Skeletal muscle tissue (tissue), 3 donors: ENCODE measurements at regions not wholly inside any gene's neighbourhood (a gene's known extent, or its start where the extent isn't known, plus 50 kb on each side); places are given as distances from the start of the nearest gene placed in this dataset.

Experiments
- H3K27ac ChIP-seq: one replicate; pipeline ENCODE4 v1.7.0; 2013; ENCODE audit warnings: mild to moderate bottlenecking, low read depth, low read length, inconsistent platforms
- H3K27me3 ChIP-seq, 3 donors: one replicate each; pipeline ENCODE4 v1.7.0; 2013; ENCODE audit warnings: low read length in 3 of 3; ENCODE audit not compliant: control insufficient read depth in 3 of 3, insufficient read depth in 3 of 3
- H3K36me3 ChIP-seq, 3 donors: one replicate each; pipeline ENCODE4 v1.7.0; 2013; ENCODE audit warnings: low read length in 3 of 3; ENCODE audit not compliant: control insufficient read depth in 3 of 3, insufficient read depth in 3 of 3
- H3K4me1 ChIP-seq, 3 donors: one replicate each; pipeline ENCODE4 v1.7.0; 2013; ENCODE audit warnings: low read length in 3 of 3, mild to moderate bottlenecking in 3 of 3; ENCODE audit not compliant: control insufficient read depth in 3 of 3, insufficient read depth in 3 of 3
- H3K4me3 ChIP-seq, 3 donors: one replicate each; pipeline ENCODE4 v1.7.0; 2013; ENCODE audit warnings: low read length in 3 of 3
- H3K9ac ChIP-seq, 3 donors: one replicate each; pipeline ENCODE4 v1.7.0; 2013; ENCODE audit warnings: low read length in 3 of 3, mild to moderate bottlenecking in 3 of 3, moderate library complexity in 2 of 3, low read depth in 1 of 3
- H3K9me3 ChIP-seq, 3 donors: one replicate each; pipeline ENCODE4 v1.7.0; 2013; ENCODE audit warnings: low read length in 3 of 3; ENCODE audit not compliant: control insufficient read depth in 3 of 3
- donor health status: Osteomylitis.

DNA sequence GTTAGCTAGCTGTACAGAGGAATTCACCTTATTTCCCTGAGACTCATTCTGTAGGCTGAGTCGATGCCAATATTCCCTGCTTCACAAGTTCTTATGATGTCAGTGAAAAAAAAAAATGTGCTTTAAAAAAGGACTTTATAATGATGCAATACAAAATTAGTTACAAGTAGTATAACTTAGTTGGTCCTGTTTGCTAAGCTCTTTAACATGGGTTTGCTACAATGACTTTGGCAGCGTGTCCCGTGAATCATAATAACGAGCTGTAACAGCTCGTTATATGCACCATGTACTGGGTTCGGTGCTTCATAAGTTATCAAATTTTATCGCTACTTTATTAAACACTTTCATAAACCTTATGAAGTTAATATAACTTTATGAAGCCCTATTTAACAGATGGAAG, 349.7 kb downstream of the LMX1A start:
- no peaks in the 10 kb centered on the region for H3K4me1 ChIP-seq

DNA sequence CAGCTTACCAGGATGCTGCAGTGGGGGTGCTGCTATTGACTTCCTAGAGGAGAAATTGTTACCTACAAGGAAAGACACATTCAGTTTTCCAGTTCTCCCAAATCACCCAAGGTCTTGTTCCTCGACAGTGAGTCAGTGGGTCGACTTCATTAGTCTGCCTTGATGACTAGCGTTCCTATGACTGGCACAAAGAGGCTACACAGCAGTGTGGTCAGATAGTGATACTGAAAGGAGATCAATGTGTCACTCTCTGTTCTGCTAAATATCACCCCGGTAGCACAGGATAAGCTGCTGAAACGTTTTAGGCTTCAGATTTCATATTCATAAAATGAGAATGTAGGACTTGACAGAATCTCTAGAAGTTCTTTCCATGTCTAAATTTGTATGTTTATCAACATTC, 357.4 kb downstream of the LMX1A start:
- H3K36me3 ChIP-seq, result no peaks in the 10 kb centered on the region
- H3K4me3 ChIP-seq, result no peak overlapping the region
- H3K27me3 ChIP-seq, result no peaks in the 10 kb centered on the region
- H3K9ac ChIP-seq, result no peak overlapping the region
- no peaks in the 10 kb centered on the region for H3K4me1 ChIP-seq
- no peaks in the 10 kb centered on the region for H3K9me3 ChIP-seq
- H3K27ac ChIP-seq, result no peak overlapping the region

More for the DNA sequence above, 349.7 kb downstream of the LMX1A start:
- no peak overlapping the region for H3K4me3 ChIP-seq
- no peak overlapping the region for H3K27ac ChIP-seq
- H3K36me3 ChIP-seq, result no peaks in the 10 kb centered on the region
- H3K27me3 ChIP-seq, result no peaks in the 10 kb centered on the region
- H3K9ac ChIP-seq, result no peak overlapping the region
- H3K9me3 ChIP-seq, result no peaks in the 10 kb centered on the region

DNA sequence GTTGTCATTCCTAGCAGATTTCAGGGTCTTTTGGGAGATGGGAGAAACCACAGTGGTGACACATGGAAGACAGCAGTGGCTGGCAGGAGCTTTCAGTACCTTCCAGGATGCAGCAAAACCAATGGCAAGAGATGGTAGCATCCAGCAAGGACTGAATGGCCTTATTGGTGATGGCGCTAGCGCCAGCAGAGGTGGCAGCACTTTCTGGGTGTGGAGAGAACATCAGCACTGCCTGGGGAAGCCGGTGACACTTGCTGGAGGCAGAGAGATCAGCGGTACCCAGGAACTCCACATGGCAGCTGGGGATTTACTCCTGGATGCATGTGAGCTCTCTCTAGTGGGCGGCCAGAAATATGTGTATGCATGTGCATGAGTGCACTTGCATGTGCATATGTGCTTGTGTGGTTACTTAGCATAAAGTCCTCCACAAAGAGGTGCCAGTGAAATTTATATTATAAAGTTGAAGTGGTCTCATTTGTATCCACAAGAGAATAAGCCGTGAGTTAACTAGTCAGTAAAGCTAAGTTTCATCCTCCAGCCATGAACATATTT, 364.7 kb downstream of the LMX1A start:
- no peak overlapping the region for H3K27ac ChIP-seq

DNA sequence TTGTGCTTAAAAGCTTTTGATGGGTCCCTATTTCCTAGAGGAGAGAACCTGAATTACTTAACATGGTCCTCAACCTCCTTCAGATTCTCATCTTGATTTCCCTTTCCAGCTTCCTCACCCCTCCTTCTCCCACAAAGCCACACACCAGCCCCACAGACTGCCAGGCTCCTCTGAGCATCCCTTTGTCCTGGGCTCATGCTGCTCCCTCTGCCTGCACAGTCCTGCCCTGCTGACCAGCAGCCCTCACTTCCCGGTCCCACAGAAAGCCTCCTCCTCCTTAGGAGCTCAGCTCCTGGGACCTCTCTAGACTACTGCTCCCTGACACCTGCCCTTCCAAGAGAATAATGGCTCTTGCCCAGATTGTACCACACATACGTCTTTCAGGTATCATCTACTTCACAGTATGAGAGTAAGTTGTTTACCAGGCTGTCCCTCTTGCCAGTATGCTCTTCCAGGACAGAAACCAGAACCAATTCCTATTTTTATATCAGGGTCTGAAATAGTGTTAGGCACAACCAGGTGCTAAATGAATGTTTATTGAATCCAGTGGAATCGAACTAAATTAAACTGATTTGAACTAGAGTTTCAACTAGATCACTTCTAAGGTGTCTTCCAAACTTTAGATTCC, 373.4 kb downstream of the LMX1A start:
- no peaks in the 10 kb centered on the region for H3K4me1 ChIP-seq
- no peak overlapping the region for H3K9ac ChIP-seq
- no peak overlapping the region for H3K4me3 ChIP-seq
- no peaks in the 10 kb centered on the region for H3K36me3 ChIP-seq
- H3K27me3 ChIP-seq, result no peaks in the 10 kb centered on the region
- H3K27ac ChIP-seq, result no peak overlapping the region
- H3K9me3 ChIP-seq, result no peaks in the 10 kb centered on the region

More for the DNA sequence above, 364.7 kb downstream of the LMX1A start:
- Histone ChIP-seq H3K27me3 (no peaks in the 10 kb centered on the region), H3K4me1 (no peaks in the 10 kb centered on the region), H3K9me3 (no peaks in the 10 kb centered on the region), H3K9ac (no peak overlapping the region), H3K4me3 (no peak overlapping the region), H3K36me3 (no peaks in the 10 kb centered on the region)

DNA sequence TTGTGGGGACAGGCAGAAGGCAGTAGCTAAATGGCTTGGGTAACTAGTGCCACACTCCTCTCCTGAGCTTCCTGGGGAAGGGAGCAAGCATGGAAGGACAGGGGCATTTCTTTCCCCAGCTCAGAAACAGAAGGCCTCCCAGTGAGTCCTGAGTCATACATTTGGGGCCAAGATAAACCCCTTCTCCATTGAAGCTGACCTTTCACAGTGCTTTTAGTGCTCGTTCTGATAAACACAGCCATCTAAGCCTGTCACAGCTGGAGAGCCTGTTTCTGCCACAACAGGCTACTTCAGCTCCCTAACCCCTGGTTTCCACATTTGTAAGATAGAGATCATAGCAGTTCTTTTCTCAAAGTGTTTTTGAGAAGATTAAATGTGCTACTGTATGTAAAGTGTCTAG, 374.0 kb downstream of the LMX1A start:
- H3K9ac ChIP-seq, result no peak overlapping the region
- no peaks in the 10 kb centered on the region for H3K4me1 ChIP-seq
- no peak overlapping the region for H3K4me3 ChIP-seq
- no peak overlapping the region for H3K27ac ChIP-seq
- no peaks in the 10 kb centered on the region for H3K36me3 ChIP-seq
- no peaks in the 10 kb centered on the region for H3K27me3 ChIP-seq
- no peaks in the 10 kb centered on the region for H3K9me3 ChIP-seq

DNA sequence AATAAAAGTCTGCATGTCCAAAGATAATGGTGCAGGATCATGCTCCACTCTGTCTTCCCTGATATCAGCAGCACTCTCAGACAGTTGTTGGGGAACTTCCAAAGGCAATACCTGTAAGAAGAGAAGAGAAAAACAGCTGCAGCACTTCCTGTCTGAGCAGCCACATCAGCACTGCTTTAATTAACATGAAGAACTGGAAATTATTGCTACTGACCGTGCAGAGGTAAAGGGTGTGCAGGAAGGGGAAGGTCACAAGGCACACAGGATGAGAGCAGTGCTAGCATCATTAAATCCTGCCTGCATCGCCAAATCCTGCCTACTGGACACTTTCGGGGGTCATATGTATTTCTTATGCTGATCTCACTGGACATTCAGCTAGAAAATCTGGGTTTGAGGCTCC, 379.0 kb downstream of the LMX1A start:
- no peak overlapping the region for H3K27ac ChIP-seq
- no peaks in the 10 kb centered on the region for H3K36me3 ChIP-seq
- H3K9me3 ChIP-seq, result no peaks in the 10 kb centered on the region
- H3K4me3 ChIP-seq, result no peak overlapping the region
- no peaks in the 10 kb centered on the region for H3K27me3 ChIP-seq
- H3K9ac ChIP-seq, result no peak overlapping the region
- H3K4me1 ChIP-seq, result no peaks in the 10 kb centered on the region

DNA sequence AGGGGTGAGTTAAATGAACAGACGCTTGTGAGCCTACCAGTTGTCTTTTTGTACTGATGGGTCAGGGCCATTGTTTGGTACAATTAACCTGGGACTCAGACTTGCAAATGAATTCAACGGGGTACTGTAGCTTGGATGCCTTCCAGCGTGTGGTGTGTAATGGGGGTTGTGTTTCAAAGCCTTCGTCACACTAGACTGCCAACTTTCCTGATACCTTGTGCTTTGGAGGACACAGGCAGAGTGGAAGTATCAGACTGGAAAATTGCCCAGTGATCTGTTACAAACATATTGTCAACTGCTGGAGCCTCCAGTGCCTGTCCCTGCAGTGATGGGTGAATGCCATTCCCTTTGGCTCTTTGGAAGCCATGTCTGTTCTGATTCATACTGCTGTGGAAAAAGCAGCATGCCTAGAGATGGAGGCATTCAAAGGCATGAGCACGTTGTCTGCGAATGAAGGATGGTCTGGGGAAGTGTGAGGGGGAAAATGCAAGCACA, 384.5 kb downstream of the LMX1A start:
- Histone ChIP-seq H3K4me1 (no peaks in the 10 kb centered on the region), H3K9ac (no peak overlapping the region), H3K9me3 (peaks cover 0 to 7% (median 3%) of the 10 kb centered on the region in 3 donors), H3K36me3 (no peaks in the 10 kb centered on the region), H3K27me3 (no peaks in the 10 kb centered on the region), H3K4me3 (no peak overlapping the region), H3K27ac (no peak overlapping the region)

DNA sequence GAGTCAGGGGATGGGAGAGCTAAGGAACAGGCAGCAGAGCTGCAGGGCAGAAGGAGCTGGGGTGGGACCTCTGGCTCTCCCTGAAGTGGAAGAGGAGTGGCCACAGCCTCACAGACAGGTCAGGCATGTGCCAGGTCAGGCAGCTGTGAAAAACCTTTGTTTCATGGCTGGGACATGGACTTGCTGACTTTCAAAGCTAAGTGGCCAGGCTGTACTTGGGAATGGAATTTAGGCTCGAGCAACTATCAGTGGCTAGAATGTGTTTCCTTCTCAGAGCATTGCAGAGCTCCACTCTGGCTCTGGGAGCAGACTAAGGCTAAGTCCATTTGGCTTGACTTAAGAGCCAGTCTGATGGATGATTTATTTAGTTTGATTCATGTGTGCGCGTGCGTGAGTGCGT, 385.1 kb downstream of the LMX1A start:
- no peak overlapping the region for H3K27ac ChIP-seq
- no peaks in the 10 kb centered on the region for H3K36me3 ChIP-seq
- H3K4me1 ChIP-seq, result no peaks in the 10 kb centered on the region
- no peak overlapping the region for H3K4me3 ChIP-seq
- no peaks in the 10 kb centered on the region for H3K27me3 ChIP-seq
- no peak overlapping the region for H3K9ac ChIP-seq
- H3K9me3 ChIP-seq, result peaks cover 0 to 7% (median 3%) of the 10 kb centered on the region in 3 donors

DNA sequence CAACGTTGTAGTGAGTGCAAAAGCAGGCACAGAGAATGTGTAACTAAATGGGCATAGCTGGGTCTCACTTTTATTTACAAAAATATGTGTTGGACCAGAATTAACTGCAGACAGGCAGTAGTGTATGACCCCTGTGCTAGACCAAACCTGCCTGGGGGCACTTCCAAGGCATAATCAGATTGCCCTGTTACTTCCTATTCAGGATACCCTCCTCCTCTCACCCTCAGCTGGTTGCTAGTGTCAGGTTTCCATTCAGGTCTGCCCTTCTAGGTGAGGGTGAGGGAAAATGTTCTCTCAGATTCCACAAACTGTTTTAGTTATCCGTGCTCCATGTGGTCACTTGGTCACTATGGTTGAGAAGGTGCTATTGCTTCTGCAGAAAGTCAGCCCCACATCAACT, 387.3 kb downstream of the LMX1A start:
- peaks cover 2 to 7% (median 3%) of the 10 kb centered on the region in 3 donors for H3K9me3 ChIP-seq
- H3K27ac ChIP-seq, result no peak overlapping the region
- no peak overlapping the region for H3K9ac ChIP-seq
- H3K27me3 ChIP-seq, result no peaks in the 10 kb centered on the region
- no peaks in the 10 kb centered on the region for H3K4me1 ChIP-seq
- H3K4me3 ChIP-seq, result no peak overlapping the region
- H3K36me3 ChIP-seq, result no peaks in the 10 kb centered on the region

DNA sequence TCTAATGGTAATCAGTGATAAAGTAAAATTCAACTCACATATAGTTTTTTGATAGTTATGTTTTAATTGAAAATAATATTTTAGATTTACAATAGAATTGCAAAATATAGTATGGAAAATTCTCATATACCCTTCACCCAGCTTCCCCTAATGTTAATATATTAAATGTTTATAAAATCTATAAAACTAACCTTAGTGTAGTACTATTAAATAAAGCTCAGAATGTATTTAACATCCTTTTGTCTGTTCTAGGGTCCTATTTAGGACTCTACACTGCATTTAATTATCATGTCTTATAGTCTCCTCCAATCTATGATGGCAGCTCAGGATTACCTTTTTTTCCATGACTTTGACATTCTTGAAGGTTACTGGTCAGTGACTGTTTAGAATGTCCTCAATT, 389.2 kb downstream of the LMX1A start:
- H3K9ac ChIP-seq, result no peak overlapping the region
- peaks cover 2 to 7% (median 3%) of the 10 kb centered on the region in 3 donors for H3K9me3 ChIP-seq
- no peak overlapping the region for H3K27ac ChIP-seq
- no peaks in the 10 kb centered on the region for H3K36me3 ChIP-seq
- H3K4me1 ChIP-seq, result no peaks in the 10 kb centered on the region
- no peak overlapping the region for H3K4me3 ChIP-seq
- H3K27me3 ChIP-seq, result no peaks in the 10 kb centered on the region
